GM12878 (cell line): ENCODE measurements at regions not wholly inside any gene's neighbourhood (a gene's known extent, or its start where the extent isn't known, plus 50 kb on each side); places are given as distances from the start of the nearest gene placed in this dataset.

Experiments
- CHD1 ChIP-seq: IDR thresholded peaks from 2 replicates; pipeline ENCODE4 v1.6.1; 2012; ENCODE audit warnings: low read depth, low read length, improper control_type of control experiment
- EGR1 ChIP-seq, 2 experiments: IDR thresholded peaks; 1 replicate in 1 of 2; 2 replicates in 1 of 2; pipeline ENCODE4 v1.6.1; 2011 to 2012; ENCODE audit warnings: low read depth in 2 of 2, low read length in 2 of 2, borderline replicate concordance in 1 of 2, mild to moderate bottlenecking in 1 of 2, moderate library complexity in 1 of 2
- FOS ChIP-seq: IDR thresholded peaks from 3 replicates; pipeline ENCODE4 v1.6.1; 2011; ENCODE audit warnings: borderline replicate concordance; ENCODE audit not compliant: insufficient read length; ENCODE audit errors: extremely low read depth
- HDAC2 ChIP-seq: fragments of 200-600 bp; sonication (generic); IDR thresholded peaks from 2 replicates; pipeline ENCODE4 v1.6.1; 2017
- IKZF2 ChIP-seq, 2 experiments: fragments of 450-650 bp; IDR thresholded peaks; 2 replicates each; pipeline ENCODE4 v1.6.1; 2017; ENCODE audit warnings: mild to moderate bottlenecking in 2 of 2, moderate library complexity in 2 of 2
- JUND ChIP-seq: IDR thresholded peaks from 2 replicates; pipeline ENCODE4 v1.6.1; 2012; ENCODE audit warnings: low read depth, mild to moderate bottlenecking, low read length, improper control_type of control experiment, moderate library complexity
- POLR2A ChIP-seq: IDR thresholded peaks from 2 replicates; pipeline ENCODE4 v1.6.1; 2011; ENCODE audit warnings: low read depth, mild to moderate bottlenecking, low read length
- POLR2AphosphoS5 ChIP-seq: IDR thresholded peaks from 2 replicates; pipeline ENCODE4 v1.6.1; 2011; ENCODE audit warnings: mild to moderate bottlenecking, low read length, inconsistent platforms
- SMC3 ChIP-seq: IDR thresholded peaks from 2 replicates; pipeline ENCODE4 v1.6.1; 2011; ENCODE audit warnings: low read length, improper control_type of control experiment, borderline replicate concordance
- SRF ChIP-seq, 2 experiments: IDR thresholded peaks; 2 replicates each; pipeline ENCODE4 v1.6.1; 2011; ENCODE audit warnings: low read depth in 2 of 2, low read length in 2 of 2, mild to moderate bottlenecking in 1 of 2, moderate library complexity in 1 of 2
- TBL1XR1 ChIP-seq: IDR thresholded peaks from 2 replicates; pipeline ENCODE4 v1.6.1; 2012; ENCODE audit warnings: low read depth, low read length, improper control_type of control experiment
- ZNF274 ChIP-seq: IDR thresholded peaks from one replicate; pipeline ENCODE4 v1.8.0; 2011; ENCODE audit not compliant: insufficient read length, insufficient read depth
- TF ChIP-seq, protein P1 (sequence below), 3 experiments: IDR thresholded peaks in 2 of 3; conservative IDR thresholded peaks in 1 of 3; 2 replicates each; pipeline ENCODE4 v1.5.1; 2011; ENCODE audit warnings: low read depth in 3 of 3, low read length in 3 of 3, mild to moderate bottlenecking in 3 of 3, control low read depth in 2 of 3, moderate library complexity in 2 of 3, inconsistent platforms in 1 of 3, mixed read lengths in 1 of 3; ENCODE audit not compliant: control insufficient read depth in 2 of 3, insufficient read depth in 1 of 3; ENCODE audit errors: extremely low read depth in 1 of 3
- TF ChIP-seq, protein P2 (sequence below): IDR thresholded peaks from 2 replicates; pipeline ENCODE4 v1.6.1; 2012; ENCODE audit warnings: low read depth, low read length, improper control_type of control experiment

DNA sequence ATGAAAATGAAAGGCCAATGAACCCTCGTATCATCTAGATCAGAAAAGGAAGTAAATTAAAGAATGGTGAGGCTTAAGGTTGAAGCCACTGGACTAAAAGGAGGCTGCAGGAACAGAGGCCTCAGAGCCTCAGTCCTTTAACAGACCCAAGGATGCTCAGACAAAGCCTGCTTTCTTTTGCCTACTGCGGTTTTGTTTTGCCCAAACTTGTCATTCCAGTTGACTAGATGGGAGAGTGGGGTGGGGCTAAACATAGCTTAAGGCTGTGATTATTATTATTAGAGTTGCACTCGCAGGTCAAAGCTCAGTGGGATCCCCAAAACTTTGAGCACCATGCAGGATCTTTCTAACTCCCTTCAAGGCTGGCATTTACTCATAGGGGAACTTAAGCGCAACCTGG is 163.9 kb downstream of the RBM46 start:
- TF ChIP-seq HDAC2 (no peak), FOS (no peak), EGR1 (IDR thresholded peaks at IDR 0.05; ENCODE audit: borderline replicate concordance in 1 of 2, low read depth in 2 of 2, low read length in 2 of 2) (no peak), SMC3 (no peak), CHD1 (no peak), POLR2A (no peak), ZNF274 (no peak), IKZF2 (IDR thresholded peaks at IDR 0.05) (no peak), TBL1XR1 (no peak), JUND (no peak), POLR2AphosphoS5 (no peak), SRF (IDR thresholded peaks at IDR 0.05; ENCODE audit: low read depth in 2 of 2, low read length in 2 of 2) (no peak)
- TF ChIP-seq, protein P1, sequence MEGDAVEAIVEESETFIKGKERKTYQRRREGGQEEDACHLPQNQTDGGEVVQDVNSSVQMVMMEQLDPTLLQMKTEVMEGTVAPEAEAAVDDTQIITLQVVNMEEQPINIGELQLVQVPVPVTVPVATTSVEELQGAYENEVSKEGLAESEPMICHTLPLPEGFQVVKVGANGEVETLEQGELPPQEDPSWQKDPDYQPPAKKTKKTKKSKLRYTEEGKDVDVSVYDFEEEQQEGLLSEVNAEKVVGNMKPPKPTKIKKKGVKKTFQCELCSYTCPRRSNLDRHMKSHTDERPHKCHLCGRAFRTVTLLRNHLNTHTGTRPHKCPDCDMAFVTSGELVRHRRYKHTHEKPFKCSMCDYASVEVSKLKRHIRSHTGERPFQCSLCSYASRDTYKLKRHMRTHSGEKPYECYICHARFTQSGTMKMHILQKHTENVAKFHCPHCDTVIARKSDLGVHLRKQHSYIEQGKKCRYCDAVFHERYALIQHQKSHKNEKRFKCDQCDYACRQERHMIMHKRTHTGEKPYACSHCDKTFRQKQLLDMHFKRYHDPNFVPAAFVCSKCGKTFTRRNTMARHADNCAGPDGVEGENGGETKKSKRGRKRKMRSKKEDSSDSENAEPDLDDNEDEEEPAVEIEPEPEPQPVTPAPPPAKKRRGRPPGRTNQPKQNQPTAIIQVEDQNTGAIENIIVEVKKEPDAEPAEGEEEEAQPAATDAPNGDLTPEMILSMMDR (IDR thresholded peaks at IDR 0.05 in 2 of 3, conservative IDR thresholded peaks at IDR 0.05 in 1 of 3; ENCODE audit: control insufficient read depth in 2 of 3, extremely low read depth in 1 of 3, insufficient read depth in 1 of 3, low read depth in 3 of 3, low read length in 3 of 3), result no peak
- TF ChIP-seq, protein P2, sequence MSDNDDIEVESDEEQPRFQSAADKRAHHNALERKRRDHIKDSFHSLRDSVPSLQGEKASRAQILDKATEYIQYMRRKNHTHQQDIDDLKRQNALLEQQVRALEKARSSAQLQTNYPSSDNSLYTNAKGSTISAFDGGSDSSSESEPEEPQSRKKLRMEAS, result no peak
